Astrocyte of the cerebellum (primary cell): ENCODE measurements at regions not wholly inside any gene's neighbourhood (a gene's known extent, or its start where the extent isn't known, plus 50 kb on each side); places are given as distances from the start of the nearest gene placed in this dataset.

Source experiments
- DNase-seq: peaks from one replicate; pipeline ENCODE4 v3.0.0-alpha.2; 2011; ENCODE audit warnings: low read depth
- H3K4me3 ChIP-seq: 2 replicates; pipeline ENCODE4 v1.5.1; 2011; ENCODE audit warnings: mild to moderate bottlenecking, low read depth, low read length, moderate library complexity
- CTCF ChIP-seq: IDR thresholded peaks from 2 replicates; pipeline ENCODE4 v1.5.1; 2012; ENCODE audit warnings: low read length, low read depth, moderate library complexity, mild to moderate bottlenecking; ENCODE audit errors: missing control alignments
- in situ Hi-C: cut with HindIII; loops from 2 replicates; pipeline ENCODE4 v1.10.0; 2017; ENCODE audit warnings: low sequenced_read_pairs

DNA sequence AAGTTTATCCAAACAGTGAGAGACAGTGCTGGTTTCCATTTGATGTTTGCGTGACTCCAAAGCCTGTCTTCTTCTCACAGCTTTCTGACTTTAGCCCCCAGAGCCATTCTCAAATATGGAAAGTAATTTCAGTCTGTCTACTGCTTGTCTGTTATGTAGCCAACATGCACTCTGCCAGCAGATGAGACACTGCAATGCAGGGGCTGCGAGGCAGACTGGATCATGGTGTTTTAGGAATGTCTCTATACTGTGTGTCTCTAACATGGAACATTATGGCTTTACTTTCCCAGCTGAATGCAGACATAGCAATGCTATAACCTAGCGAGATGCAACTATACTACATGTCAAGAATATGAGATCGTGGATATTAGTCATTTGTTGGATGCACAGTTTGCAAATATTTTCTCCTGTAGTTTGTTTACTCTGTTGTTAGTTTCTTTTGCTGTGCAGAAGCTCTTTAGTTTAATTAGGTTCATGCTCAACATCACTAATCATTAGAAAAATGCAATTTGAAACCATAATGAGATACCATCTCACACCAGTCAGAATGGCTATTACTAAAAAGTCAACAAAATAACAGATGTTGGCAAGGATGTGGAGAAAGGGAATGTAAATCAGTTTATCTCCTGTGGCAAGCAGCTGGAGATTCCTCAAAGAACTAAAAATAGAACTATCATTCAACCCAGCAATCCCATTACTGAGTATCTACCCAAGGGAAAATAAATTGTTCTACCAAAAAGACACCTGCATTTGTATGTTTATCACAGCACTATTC lies 235.8 kb upstream of the TMTC1 start:
- no peak overlapping the region for H3K4me3 ChIP-seq
- in situ Hi-C loops: no loop called here
- no peak for TF ChIP-seq CTCF
- DNase-seq: no peak

DNA sequence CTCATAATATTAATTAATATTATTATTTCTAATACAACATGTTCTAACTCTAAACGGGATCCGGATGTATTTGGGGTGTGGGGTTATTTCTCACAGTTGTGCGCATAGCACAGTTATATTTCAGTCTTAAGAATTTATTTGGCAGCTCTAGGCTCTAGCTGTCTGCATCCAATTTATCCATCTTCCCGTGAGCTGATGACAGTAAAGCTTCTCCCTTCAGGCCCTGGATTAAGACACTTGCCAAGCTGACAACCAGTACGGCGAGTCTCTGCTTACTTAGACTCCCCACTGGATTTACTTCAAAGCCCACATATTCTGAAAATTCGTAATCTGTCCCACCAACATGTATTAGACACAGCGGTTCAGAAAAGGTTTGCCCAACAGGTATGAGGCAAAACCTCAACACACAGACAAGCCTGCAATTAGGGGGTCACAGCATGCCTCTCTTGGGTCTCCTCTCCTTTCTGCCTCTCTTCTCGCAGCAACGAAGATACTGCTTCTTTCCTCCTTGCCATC lies 232.9 kb upstream of the TMTC1 start:
- no peak for TF ChIP-seq CTCF
- no peak overlapping the region for H3K4me3 ChIP-seq
- DNase-seq: no peak
- in situ Hi-C loops: no loop called here

GRCh38 chr12:30015631-30016337 lies 232.0 kb upstream of the TMTC1 start:
- TF ChIP-seq CTCF: no peak
- in situ Hi-C loops: no loop called here
- DNase-seq: no peak
- no peak overlapping the region for H3K4me3 ChIP-seq

DNA sequence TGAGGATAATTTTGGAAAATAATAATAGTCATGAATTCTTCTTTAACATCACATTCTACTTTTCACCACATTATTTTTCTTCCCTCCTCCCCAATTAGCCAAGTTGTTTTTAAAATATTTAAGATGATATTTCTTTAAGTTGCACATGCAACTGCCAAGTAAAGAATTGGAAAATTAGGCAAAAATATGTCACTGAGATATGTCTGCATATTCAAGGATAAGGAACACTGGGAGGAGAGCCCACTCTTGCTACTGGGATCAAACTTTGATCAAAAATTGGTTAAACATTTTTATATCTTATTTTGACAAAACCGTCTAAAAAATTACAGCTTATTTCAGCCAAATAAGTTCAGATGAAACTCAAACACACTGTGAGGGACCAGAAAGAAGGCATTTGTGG lies 231.2 kb upstream of the TMTC1 start:
- in situ Hi-C loops: no loop called here
- no peak for DNase-seq
- H3K4me3 ChIP-seq: no peak overlapping the region
- TF ChIP-seq CTCF: no peak

DNA sequence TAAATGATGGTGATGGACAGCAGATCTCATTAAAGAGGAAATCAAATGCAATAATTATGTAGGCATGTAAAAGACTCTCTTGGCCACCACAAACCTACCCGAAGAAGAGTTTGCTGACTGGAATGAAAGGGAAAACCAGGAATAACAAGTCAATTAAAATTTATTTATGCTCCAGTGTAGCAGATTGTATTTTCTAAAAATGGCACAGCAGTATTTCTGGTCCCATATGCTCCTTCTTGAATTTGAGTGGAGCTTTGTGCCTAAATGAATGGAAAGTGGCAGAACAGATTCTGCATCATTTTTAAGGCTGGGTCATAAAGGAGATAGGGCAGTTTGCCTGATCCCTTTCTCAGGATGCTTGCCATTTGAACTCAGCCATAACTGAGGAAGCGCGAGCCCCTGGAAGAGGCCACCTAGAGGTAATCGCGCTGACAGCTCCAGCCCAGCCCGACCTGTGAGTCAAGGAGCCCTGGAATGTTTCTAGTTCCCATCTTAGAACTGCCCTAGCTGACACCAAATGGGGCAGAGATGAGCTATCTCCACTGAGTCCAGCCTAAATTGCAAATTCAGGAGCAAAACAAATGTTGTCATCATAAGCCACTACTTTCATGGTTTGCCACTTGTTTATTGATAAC lies 229.2 kb upstream of the TMTC1 start:
- no peak for DNase-seq
- in situ Hi-C loops: no loop called here
- TF ChIP-seq CTCF: no peak
- no peak overlapping the region for H3K4me3 ChIP-seq

DNA sequence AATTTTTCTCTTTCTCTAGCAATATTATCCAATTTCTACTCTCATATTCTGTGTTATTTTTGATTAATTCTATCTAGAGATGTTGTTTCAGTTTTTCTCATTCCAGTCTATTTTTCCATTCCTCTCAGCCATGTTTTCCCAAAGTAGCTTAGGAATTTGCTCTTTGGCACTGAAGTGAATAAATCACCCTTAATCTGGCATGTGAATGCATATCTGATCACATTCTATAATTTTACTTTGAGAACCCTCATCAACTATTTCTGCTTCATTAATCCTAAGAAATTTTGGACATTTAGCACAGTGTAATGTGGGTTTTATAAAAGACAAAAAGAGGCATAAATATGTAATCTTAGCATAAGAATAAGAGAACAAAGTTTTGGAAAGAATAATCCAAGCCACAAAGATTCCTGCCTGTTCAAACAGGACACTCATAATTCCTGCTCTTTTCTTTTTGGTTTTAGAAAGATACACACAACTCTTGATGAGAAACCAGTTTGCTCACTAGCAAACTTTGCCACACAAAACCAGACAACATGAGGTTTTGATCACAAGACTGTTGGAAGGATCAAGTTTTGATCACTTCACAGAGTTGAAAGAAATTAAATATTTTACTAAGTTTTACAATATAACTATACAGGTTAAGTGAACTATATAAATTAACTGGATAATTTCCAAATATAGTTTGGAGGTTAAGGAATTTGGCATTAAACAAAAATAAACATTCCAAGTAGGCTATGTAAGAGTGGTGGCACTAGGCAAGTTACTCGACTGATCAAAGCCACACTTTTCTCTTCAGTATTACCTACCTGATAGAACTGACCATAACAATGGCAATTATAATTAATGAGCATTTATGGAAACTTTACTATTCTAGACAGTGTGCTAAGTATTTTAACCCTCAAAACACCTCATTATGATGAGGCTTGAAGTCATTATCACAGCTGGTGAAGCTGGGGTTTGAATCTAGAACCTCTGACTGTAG lies 226.6 kb upstream of the TMTC1 start:
- H3K4me3 ChIP-seq: no peak overlapping the region
- no peak for TF ChIP-seq CTCF
- in situ Hi-C loops: no loop called here
- DNase-seq: peak; percentile 83
